Gastrocnemius medialis (tissue), 4 donors: ENCODE measurements at regions not wholly inside any gene's neighbourhood (a gene's known extent, or its start where the extent isn't known, plus 50 kb on each side); places are given as distances from the start of the nearest gene placed in this dataset.

Source experiments
- CTCF ChIP-seq, 5 experiments: fragments of 450-650 bp in 3 of 5; fragments of 200-600 bp in 2 of 5; sonication (generic) in 2 of 5; IDR thresholded peaks in 4 of 5; conservative IDR thresholded peaks in 1 of 5; 1 replicate in 4 of 5; 2 replicates in 1 of 5; pipeline ENCODE4 v1.5.1; 2016 to 2019; ENCODE audit warnings: antibody characterized with exemption in 5 of 5, mild to moderate bottlenecking in 3 of 5, moderate library complexity in 3 of 5
- POLR2A ChIP-seq, 2 donors: fragments of 450-650 bp; IDR thresholded peaks; one replicate each; pipeline ENCODE4 v1.6.1; 2017; ENCODE audit warnings: antibody characterized with exemption in 2 of 2, mild to moderate bottlenecking in 2 of 2, moderate library complexity in 2 of 2

DNA sequence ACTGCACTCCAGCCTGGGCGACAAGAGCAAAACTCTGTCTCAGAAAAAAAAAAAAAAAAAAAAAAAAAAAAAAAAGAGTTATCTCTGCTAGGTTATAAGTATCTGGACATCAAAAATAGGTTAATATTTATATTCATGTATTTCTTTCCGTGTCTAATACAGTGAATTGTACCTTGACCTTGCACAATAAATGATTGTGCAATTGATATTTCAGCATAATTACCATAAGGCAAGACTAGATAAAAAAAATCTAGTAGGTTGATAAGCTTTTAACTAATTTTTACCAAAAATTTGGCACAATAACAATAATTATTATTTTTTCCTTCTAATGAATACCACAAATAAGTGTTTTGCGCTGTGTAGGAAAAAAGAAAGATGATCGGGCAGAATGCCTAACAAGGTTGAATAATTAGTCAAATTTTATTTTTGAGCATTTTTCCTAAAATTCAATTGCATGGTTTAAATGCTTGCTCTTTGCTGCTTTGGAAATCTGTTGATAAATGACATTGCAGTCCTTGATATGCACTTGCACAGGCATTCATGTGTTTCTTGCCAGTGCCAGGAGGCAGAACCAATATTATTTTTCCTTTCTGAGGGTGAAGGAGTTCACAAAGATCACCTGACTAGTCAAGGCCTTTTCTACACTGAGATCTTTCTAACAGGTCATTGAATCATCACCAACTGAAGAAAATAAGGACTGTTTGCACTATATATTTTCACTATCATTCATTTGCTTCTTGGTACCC is 127.5 kb downstream of the ARRDC3 start:
- TF ChIP-seq POLR2A (IDR thresholded peaks at IDR 0.05) = no peak
- TF ChIP-seq CTCF (IDR thresholded peaks at IDR 0.05 in 4 of 5, conservative IDR thresholded peaks at IDR 0.05 in 1 of 5) = no peak
